NT2/D1 (cell line): ENCODE measurements at regions not wholly inside any gene's neighbourhood (a gene's known extent, or its start where the extent isn't known, plus 50 kb on each side); places are given as distances from the start of the nearest gene placed in this dataset.

ENCODE experiments used
- SUZ12 ChIP-seq: IDR thresholded peaks from 2 replicates; pipeline ENCODE4 v1.6.1; 2011; ENCODE audit not compliant: insufficient read length, insufficient read depth; ENCODE audit errors: extremely low read depth
- YY1 ChIP-seq: IDR thresholded peaks from 2 replicates; pipeline ENCODE4 v1.6.1; 2011; ENCODE audit not compliant: insufficient read length, insufficient read depth
- ZNF274 ChIP-seq: IDR thresholded peaks from 2 replicates; pipeline ENCODE4 v1.6.1; 2011; ENCODE audit warnings: mild to moderate bottlenecking, low read depth, low read length

DNA sequence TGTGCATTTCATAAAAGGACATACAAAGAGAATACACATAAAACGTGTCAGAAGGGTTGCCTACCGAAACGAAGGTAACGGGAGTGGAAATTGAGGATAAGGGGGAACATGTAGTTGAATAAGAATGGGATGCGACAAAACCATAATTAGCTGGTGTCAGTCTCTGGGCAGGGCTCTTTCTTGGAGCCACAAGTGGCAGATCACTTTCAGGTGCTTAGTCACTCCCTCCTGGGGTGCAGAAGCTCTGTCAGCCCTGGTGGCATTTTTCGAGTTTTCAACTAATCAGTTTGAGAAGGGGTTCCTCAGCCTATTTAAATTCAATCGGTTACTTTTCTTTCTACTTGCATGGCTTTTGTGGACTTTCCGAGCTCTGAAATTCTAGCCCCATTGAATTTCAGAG is 133.9 kb upstream of the IGSF21 start:
- no peak for TF ChIP-seq YY1
- TF ChIP-seq ZNF274, result no peak
- no peak for TF ChIP-seq SUZ12
